ENCODE measurements at regions not wholly inside any gene's neighbourhood (a gene's known extent, or its start where the extent isn't known, plus 50 kb on each side); places are given as distances from the start of the nearest gene placed in this dataset.

DNA sequence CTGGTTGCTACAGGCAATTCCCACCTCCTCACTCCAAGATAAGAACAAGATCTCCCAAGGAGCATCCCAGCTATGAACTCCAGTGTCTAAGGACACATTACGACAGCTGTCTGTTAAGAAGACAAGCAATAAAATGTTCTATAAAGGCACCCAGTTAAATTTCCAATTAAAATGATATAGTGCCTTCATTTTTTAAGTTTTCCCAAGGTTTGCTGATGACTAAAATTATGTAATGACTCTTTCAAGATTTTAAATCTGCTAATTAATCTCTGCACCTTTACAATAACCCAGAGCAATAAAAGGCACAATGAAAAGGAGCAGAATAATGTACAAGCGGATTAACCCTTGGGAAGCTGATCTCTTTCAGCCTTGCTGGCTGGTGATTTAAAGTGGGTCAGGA, 61.6 kb upstream of the REG3G start:
- 41 to 86% methylated on average over 2 of the region's 2 CpGs for WGBS, 2 donors
- Histone ChIP-seq H3K36me3 (no peaks in the 10 kb centered on the region), H3K4me3 (no peak overlapping the region), H3K4me1 (no peaks in the 10 kb centered on the region), H3K27ac (no peak overlapping the region), H3K27me3 (no peaks in the 10 kb centered on the region), H3K9me3 (no peaks in the 10 kb centered on the region)
- no peak for DNase-seq
- TF ChIP-seq EP300 (IDR thresholded peaks at IDR 0.05): no peak
- no peak for TF ChIP-seq POLR2AphosphoS5 (IDR thresholded peaks at IDR 0.05)
- no peak for TF ChIP-seq POLR2A (IDR thresholded peaks at IDR 0.05)
- TF ChIP-seq, protein P1, sequence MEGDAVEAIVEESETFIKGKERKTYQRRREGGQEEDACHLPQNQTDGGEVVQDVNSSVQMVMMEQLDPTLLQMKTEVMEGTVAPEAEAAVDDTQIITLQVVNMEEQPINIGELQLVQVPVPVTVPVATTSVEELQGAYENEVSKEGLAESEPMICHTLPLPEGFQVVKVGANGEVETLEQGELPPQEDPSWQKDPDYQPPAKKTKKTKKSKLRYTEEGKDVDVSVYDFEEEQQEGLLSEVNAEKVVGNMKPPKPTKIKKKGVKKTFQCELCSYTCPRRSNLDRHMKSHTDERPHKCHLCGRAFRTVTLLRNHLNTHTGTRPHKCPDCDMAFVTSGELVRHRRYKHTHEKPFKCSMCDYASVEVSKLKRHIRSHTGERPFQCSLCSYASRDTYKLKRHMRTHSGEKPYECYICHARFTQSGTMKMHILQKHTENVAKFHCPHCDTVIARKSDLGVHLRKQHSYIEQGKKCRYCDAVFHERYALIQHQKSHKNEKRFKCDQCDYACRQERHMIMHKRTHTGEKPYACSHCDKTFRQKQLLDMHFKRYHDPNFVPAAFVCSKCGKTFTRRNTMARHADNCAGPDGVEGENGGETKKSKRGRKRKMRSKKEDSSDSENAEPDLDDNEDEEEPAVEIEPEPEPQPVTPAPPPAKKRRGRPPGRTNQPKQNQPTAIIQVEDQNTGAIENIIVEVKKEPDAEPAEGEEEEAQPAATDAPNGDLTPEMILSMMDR (IDR thresholded peaks at IDR 0.05): no peak
- intact Hi-C loops (cut with DNase I): no loop called here

DNA sequence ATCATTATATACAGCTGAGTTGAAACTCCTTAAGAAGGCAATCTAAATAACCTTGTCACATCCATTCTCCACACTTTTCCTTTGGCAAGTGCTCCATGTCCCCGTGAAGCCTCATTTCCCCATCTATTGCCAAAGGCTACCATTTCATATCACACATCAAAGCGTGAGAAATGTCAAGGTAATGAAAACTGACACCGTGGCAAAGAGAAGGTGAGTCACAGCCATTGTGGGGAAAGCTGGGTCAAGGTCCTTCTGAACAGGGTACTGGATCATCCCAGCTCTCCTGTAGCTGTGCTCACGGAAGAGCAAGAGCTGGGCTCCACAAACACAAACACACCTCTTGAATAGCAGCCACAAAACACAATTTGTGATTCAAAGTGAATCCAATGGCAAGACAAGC, 58.2 kb upstream of the REG3G start:
- TF ChIP-seq EP300 (IDR thresholded peaks at IDR 0.05): no peak
- TF ChIP-seq, protein P1 (IDR thresholded peaks at IDR 0.05): no peak
- no peak for TF ChIP-seq POLR2A (IDR thresholded peaks at IDR 0.05)
- TF ChIP-seq POLR2AphosphoS5 (IDR thresholded peaks at IDR 0.05): no peak
- intact Hi-C loops (cut with DNase I): no loop called here
- DNase-seq: no peak
- Histone ChIP-seq H3K36me3 (no peaks in the 10 kb centered on the region), H3K4me1 (no peaks in the 10 kb centered on the region), H3K4me3 (no peak overlapping the region), H3K27ac (no peak overlapping the region), H3K9me3 (no peaks in the 10 kb centered on the region), H3K27me3 (no peaks in the 10 kb centered on the region)
- 36 to 74% methylated on average over 4 of the region's 4 CpGs for WGBS, 2 donors

DNA sequence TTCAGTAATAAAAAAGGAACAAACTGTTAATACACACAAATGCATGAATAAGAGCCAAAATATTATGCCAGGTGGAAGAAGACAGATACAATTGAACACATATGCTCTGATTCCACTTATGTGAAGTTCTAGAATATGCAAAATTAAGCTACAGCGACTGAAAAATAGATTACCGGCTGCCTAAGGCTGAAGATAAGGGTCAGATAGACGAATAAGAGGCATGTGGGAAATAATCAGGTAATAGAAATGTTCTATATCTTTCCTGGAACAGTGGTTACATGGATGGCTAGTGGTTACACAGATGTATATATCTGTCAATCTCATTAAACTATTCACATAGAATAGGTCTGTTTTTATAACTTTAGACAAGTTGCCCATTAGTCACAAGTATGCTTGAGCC, 51.9 kb upstream of the REG3G start:
- Histone ChIP-seq H3K27ac (no peak overlapping the region), H3K9me3 (no peaks in the 10 kb centered on the region), H3K4me1 (no peaks in the 10 kb centered on the region), H3K27me3 (no peaks in the 10 kb centered on the region), H3K4me3 (no peak overlapping the region), H3K36me3 (no peaks in the 10 kb centered on the region)
- WGBS, 2 donors: 76 to 88% methylated on average over 3 of the region's 3 CpGs
- no peak for TF ChIP-seq EP300 (IDR thresholded peaks at IDR 0.05)
- TF ChIP-seq POLR2A (IDR thresholded peaks at IDR 0.05): no peak
- TF ChIP-seq POLR2AphosphoS5 (IDR thresholded peaks at IDR 0.05): no peak
- TF ChIP-seq, protein P1 (IDR thresholded peaks at IDR 0.05): no peak
- DNase-seq: no peak
- intact Hi-C loops (cut with DNase I): loop anchor here (10.0 kb wide), 1 partner anchor 619 kb away; no protein-coding TSS in a partner anchor

Small RNA genes lying in the stretch of these regions (small RNA-seq; reads per million reads assigned to genes)
- gene RNU6-812P (0 reads per million in 3 donors), gene RNU6-827P (0 reads per million in 3 donors)

All from sigmoid colon (tissue), 6 donors.